ENCODE measurements at regions not wholly inside any gene's neighbourhood (a gene's known extent, or its start where the extent isn't known, plus 50 kb on each side); places are given as distances from the start of the nearest gene placed in this dataset.

GRCh38 chr12:86660488-86661147, 404.4 kb upstream of the MGAT4C start:
- H3K36me3 Mint-ChIP-seq (ENCODE audit: low read depth, unreplicated experiment): no peaks in the 10 kb centered on the region
- H3K27ac Mint-ChIP-seq (ENCODE audit: unreplicated experiment): no peak overlapping the region
- H3K9me3 Mint-ChIP-seq (ENCODE audit: unreplicated experiment): no peaks in the 10 kb centered on the region
- TF ChIP-seq CTCF (IDR thresholded peaks at IDR 0.05; ENCODE audit: unreplicated experiment): no peak
- DNase-seq (ENCODE audit: low spot score): no peak
- peaks cover 9% of the 10 kb centered on the region for H3K4me1 Mint-ChIP-seq (ENCODE audit: unreplicated experiment)
- H3K27me3 Mint-ChIP-seq (ENCODE audit: unreplicated experiment): no peaks in the 10 kb centered on the region
- no peak overlapping the region for H3K4me3 Mint-ChIP-seq (ENCODE audit: unreplicated experiment)

GRCh38 chr12:86659985-86660384, 403.8 kb upstream of the MGAT4C start:
- peaks cover 9% of the 10 kb centered on the region for H3K4me1 Mint-ChIP-seq (ENCODE audit: unreplicated experiment)
- H3K27me3 Mint-ChIP-seq (ENCODE audit: unreplicated experiment): no peaks in the 10 kb centered on the region
- no peaks in the 10 kb centered on the region for H3K36me3 Mint-ChIP-seq (ENCODE audit: low read depth, unreplicated experiment)
- no peaks in the 10 kb centered on the region for H3K9me3 Mint-ChIP-seq (ENCODE audit: unreplicated experiment)
- H3K27ac Mint-ChIP-seq (ENCODE audit: unreplicated experiment): no peak overlapping the region
- TF ChIP-seq CTCF (IDR thresholded peaks at IDR 0.05; ENCODE audit: unreplicated experiment): no peak
- no peak overlapping the region for H3K4me3 Mint-ChIP-seq (ENCODE audit: unreplicated experiment)
- DNase-seq (ENCODE audit: low spot score): no peak

GRCh38 chr12:86658303-86658702, 402.1 kb upstream of the MGAT4C start:
- no peak for DNase-seq (ENCODE audit: low spot score)
- Mint-ChIP-seq H3K36me3 (ENCODE audit: low read depth, unreplicated experiment) (no peaks in the 10 kb centered on the region), H3K27me3 (ENCODE audit: unreplicated experiment) (no peaks in the 10 kb centered on the region), H3K27ac (ENCODE audit: unreplicated experiment) (no peak overlapping the region), H3K9me3 (ENCODE audit: unreplicated experiment) (no peaks in the 10 kb centered on the region), H3K4me1 (ENCODE audit: unreplicated experiment) (peaks cover 9% of the 10 kb centered on the region), H3K4me3 (ENCODE audit: unreplicated experiment) (no peak overlapping the region)
- TF ChIP-seq CTCF (IDR thresholded peaks at IDR 0.05; ENCODE audit: unreplicated experiment): no peak

- Mint-ChIP-seq H3K27me3 (ENCODE audit: unreplicated experiment) (no peaks in the 10 kb centered on the region), H3K4me3 (ENCODE audit: unreplicated experiment) (no peak overlapping the region), H3K9me3 (ENCODE audit: unreplicated experiment) (no peaks in the 10 kb centered on the region), H3K27ac (ENCODE audit: unreplicated experiment) (no peak overlapping the region), H3K4me1 (ENCODE audit: unreplicated experiment) (no peaks in the 10 kb centered on the region), H3K36me3 (ENCODE audit: low read depth, unreplicated experiment) (no peaks in the 10 kb centered on the region)
- no peak for DNase-seq (ENCODE audit: low spot score)
- TF ChIP-seq CTCF (IDR thresholded peaks at IDR 0.05; ENCODE audit: unreplicated experiment): no peak
These were observed 391.6 kb upstream of the MGAT4C start for GRCh38 chr12:86647800-86648199.

GRCh38 chr12:86634456-86635410, 378.5 kb upstream of the MGAT4C start:
- H3K9me3 Mint-ChIP-seq (ENCODE audit: unreplicated experiment): no peaks in the 10 kb centered on the region
- no peak for TF ChIP-seq CTCF (IDR thresholded peaks at IDR 0.05; ENCODE audit: unreplicated experiment)
- H3K27me3 Mint-ChIP-seq (ENCODE audit: unreplicated experiment): no peaks in the 10 kb centered on the region
- no peaks in the 10 kb centered on the region for H3K4me1 Mint-ChIP-seq (ENCODE audit: unreplicated experiment)
- DNase-seq (ENCODE audit: low spot score): no peak
- no peaks in the 10 kb centered on the region for H3K36me3 Mint-ChIP-seq (ENCODE audit: low read depth, unreplicated experiment)
- H3K27ac Mint-ChIP-seq (ENCODE audit: unreplicated experiment): no peak overlapping the region
- no peak overlapping the region for H3K4me3 Mint-ChIP-seq (ENCODE audit: unreplicated experiment)
